HL-60 (cell line): ENCODE measurements at regions not wholly inside any gene's neighbourhood (a gene's known extent, or its start where the extent isn't known, plus 50 kb on each side); places are given as distances from the start of the nearest gene placed in this dataset.

Source experiments
- DNase-seq, 2 experiments: peaks; one replicate each; pipeline ENCODE4 v3.0.0-alpha.2; 2010 to 2020; ENCODE audit warnings: low read depth in 1 of 2, low spot score in 1 of 2
- H3K27ac ChIP-seq: fragments of 250-450 bp; sonication (Bioruptor Pico); replicated peaks from 2 replicates; pipeline ENCODE4 v1.5.1; 2020; ENCODE audit warnings: mild to moderate bottlenecking, moderate library complexity
- H3K27me3 ChIP-seq: fragments of 250-450 bp; sonication (Bioruptor Pico); 2 replicates; pipeline ENCODE4 v1.5.1; 2021; ENCODE audit warnings: mild to moderate bottlenecking, moderate library complexity; ENCODE audit not compliant: insufficient read depth, poor library complexity, severe bottlenecking
- H3K4me3 ChIP-seq: replicated peaks from 2 replicates; pipeline ENCODE4 v1.5.1; 2011; ENCODE audit warnings: mild to moderate bottlenecking, control low read depth, low read length; ENCODE audit not compliant: insufficient read depth
- CTCF ChIP-seq: IDR thresholded peaks from one replicate; pipeline ENCODE4 v1.5.1; 2011; ENCODE audit warnings: low read length, control low read depth, inconsistent platforms; ENCODE audit not compliant: insufficient read depth
- GABPA ChIP-seq: IDR thresholded peaks from 2 replicates; pipeline ENCODE4 v1.6.1; 2012; ENCODE audit warnings: low read depth
- POLR2AphosphoS5 ChIP-seq: IDR thresholded peaks from 2 replicates; pipeline ENCODE4 v1.6.1; 2012; ENCODE audit warnings: low read depth
- REST ChIP-seq: IDR thresholded peaks from 2 replicates; pipeline ENCODE4 v1.6.1; 2012; ENCODE audit warnings: low read depth; ENCODE audit not compliant: insufficient replicate concordance
- SPI1 ChIP-seq: IDR thresholded peaks from 2 replicates; pipeline ENCODE4 v1.6.1; 2012; ENCODE audit warnings: low read depth, mild to moderate bottlenecking, borderline replicate concordance

- H3K4me3 ChIP-seq, result no peak overlapping the region
- no peak overlapping the region for H3K27ac ChIP-seq
- no peaks in the 10 kb centered on the region for H3K27me3 ChIP-seq
- TF ChIP-seq REST (no peak), GABPA (no peak), CTCF (no peak), POLR2AphosphoS5 (no peak), SPI1 (no peak)
- peak in 1 of 2 experiments; percentile 29 for DNase-seq
Observed at GRCh38 chrX:39752815-39753214, 344.9 kb downstream of the BCOR start.

- Histone ChIP-seq H3K4me3 (no peak overlapping the region), H3K27me3 (no peaks in the 10 kb centered on the region), H3K27ac (no peak overlapping the region)
- TF ChIP-seq GABPA, result no peak
- TF ChIP-seq POLR2AphosphoS5, result no peak
- no peak for TF ChIP-seq REST
- TF ChIP-seq CTCF, result no peak
- no peak for TF ChIP-seq SPI1
- peak in 1 of 2 experiments; percentile 31 for DNase-seq
Observed at GRCh38 chrX:39753293-39753996, 344.3 kb downstream of the BCOR start.

GRCh38 chrX:39755143-39756032, 342.4 kb downstream of the BCOR start:
- TF ChIP-seq POLR2AphosphoS5 (no peak), REST (no peak), GABPA (no peak), SPI1 (no peak), CTCF (no peak)
- H3K27ac ChIP-seq, result no peak overlapping the region
- DNase-seq, result no peak
- no peaks in the 10 kb centered on the region for H3K27me3 ChIP-seq
- no peak overlapping the region for H3K4me3 ChIP-seq
